Osteocyte (in vitro differentiated cells): ENCODE measurements at regions not wholly inside any gene's neighbourhood (a gene's known extent, or its start where the extent isn't known, plus 50 kb on each side); places are given as distances from the start of the nearest gene placed in this dataset.
A peak's percentile ranks its signal among the peaks of the same experiment; 100 is the strongest.

ENCODE experiments used
- DNase-seq: peaks from one replicate; pipeline ENCODE4 v3.0.0; 2021; ENCODE audit warnings: mixed read lengths; ENCODE audit not compliant: unreplicated experiment; ENCODE audit errors: extremely low spot score
- H3K27ac Mint-ChIP-seq: one replicate; pipeline ENCODE4 v1.8.0; 2021; ENCODE audit warnings: mild to moderate bottlenecking, mixed read lengths; ENCODE audit not compliant: unreplicated experiment
- H3K27me3 Mint-ChIP-seq: one replicate; pipeline ENCODE4 v1.8.0; 2021; ENCODE audit warnings: mixed read lengths; ENCODE audit not compliant: unreplicated experiment
- H3K36me3 Mint-ChIP-seq: one replicate; pipeline ENCODE4 v1.8.0; 2021; ENCODE audit warnings: mixed read lengths; ENCODE audit not compliant: unreplicated experiment
- H3K4me1 Mint-ChIP-seq: one replicate; pipeline ENCODE4 v1.8.0; 2021; ENCODE audit warnings: mixed read lengths; ENCODE audit not compliant: unreplicated experiment
- H3K4me3 Mint-ChIP-seq: one replicate; pipeline ENCODE4 v1.8.0; 2021; ENCODE audit warnings: mild to moderate bottlenecking, moderate library complexity, mixed read lengths; ENCODE audit not compliant: unreplicated experiment
- H3K9me3 Mint-ChIP-seq: one replicate; pipeline ENCODE4 v1.8.0; 2021; ENCODE audit warnings: mixed read lengths; ENCODE audit not compliant: unreplicated experiment
- CTCF ChIP-seq: fragments of 200-600 bp; sonication (generic); IDR thresholded peaks from 2 replicates; pipeline ENCODE4 v1.5.0; 2021; ENCODE audit warnings: antibody characterized with exemption, mild to moderate bottlenecking, moderate library complexity

GRCh38 chr3:94513600-94513999, 450.7 kb downstream of the NSUN3 start:
- Mint-ChIP-seq H3K27ac (no peak overlapping the region), H3K4me1 (no peaks in the 10 kb centered on the region), H3K9me3 (no peaks in the 10 kb centered on the region), H3K27me3 (peaks cover 7% of the 10 kb centered on the region), H3K4me3 (no peak overlapping the region), H3K36me3 (no peaks in the 10 kb centered on the region)
- DNase-seq = no peak
- TF ChIP-seq CTCF = no peak

GRCh38 chr3:94515983-94516382, 453.1 kb downstream of the NSUN3 start:
- no peak for DNase-seq
- Mint-ChIP-seq H3K27ac (no peak overlapping the region), H3K27me3 (peaks cover 15% of the 10 kb centered on the region), H3K9me3 (no peaks in the 10 kb centered on the region), H3K4me3 (no peak overlapping the region), H3K36me3 (no peaks in the 10 kb centered on the region), H3K4me1 (no peaks in the 10 kb centered on the region)
- TF ChIP-seq CTCF = no peak

- H3K36me3 Mint-ChIP-seq = no peaks in the 10 kb centered on the region
- H3K9me3 Mint-ChIP-seq = no peaks in the 10 kb centered on the region
- H3K27ac Mint-ChIP-seq = no peak overlapping the region
- H3K4me3 Mint-ChIP-seq = no peak overlapping the region
- no peak for TF ChIP-seq CTCF
- peaks cover 13% of the 10 kb centered on the region for H3K4me1 Mint-ChIP-seq
- peaks cover 16% of the 10 kb centered on the region for H3K27me3 Mint-ChIP-seq
- DNase-seq = no peak
Measured at GRCh38 chr3:94520364-94520763, 457.5 kb downstream of the NSUN3 start.

GRCh38 chr3:94522488-94522887, 459.6 kb downstream of the NSUN3 start:
- no peaks in the 10 kb centered on the region for H3K36me3 Mint-ChIP-seq
- H3K27me3 Mint-ChIP-seq = peaks cover 15% of the 10 kb centered on the region
- no peaks in the 10 kb centered on the region for H3K9me3 Mint-ChIP-seq
- H3K27ac Mint-ChIP-seq = no peak overlapping the region
- TF ChIP-seq CTCF = peak; percentile 39
- H3K4me3 Mint-ChIP-seq = no peak overlapping the region
- DNase-seq = no peak
- H3K4me1 Mint-ChIP-seq = peaks cover 13% of the 10 kb centered on the region

GRCh38 chr3:94524102-94524919, 461.4 kb downstream of the NSUN3 start:
- Mint-ChIP-seq H3K4me3 (no peak overlapping the region), H3K4me1 (peaks cover 13% of the 10 kb centered on the region), H3K9me3 (no peaks in the 10 kb centered on the region), H3K27ac (no peak overlapping the region), H3K27me3 (peaks cover 8% of the 10 kb centered on the region), H3K36me3 (no peaks in the 10 kb centered on the region)
- DNase-seq = no peak
- TF ChIP-seq CTCF = no peak
